MCF 10A (cell line): ENCODE measurements at regions not wholly inside any gene's neighbourhood (a gene's known extent, or its start where the extent isn't known, plus 50 kb on each side); places are given as distances from the start of the nearest gene placed in this dataset.

ENCODE experiments used
- BruUV-seq: library from RNA; stranded (reverse); fragments of 400-500 nt; replicated peaks from 2 replicates; lab custom pipeline; 2021; lab: Mats Ljungman, UMichigan
- CTCF ChIA-PET: fragments of 300-600 bp; sonication (Branson Sonifier 250); formaldehyde crosslinking; extraction: SDS; loops from one replicate; lab custom pipeline; 2021; ENCODE audit warnings: antibody characterized with exemption, inconsistent platforms; lab: Yijun Ruan, JAX
- POLR2A ChIA-PET: fragments of 300-600, 350-650 bp; sonication (Branson Sonifier 250); formaldehyde crosslinking; extraction: SDS; loops from one replicate; lab custom pipeline; 2020; ENCODE audit warnings: antibody characterized with exemption, inconsistent platforms; lab: Yijun Ruan, JAX
- DNase-seq: peaks from one replicate; pipeline ENCODE4 v3.0.0-alpha.2; 2018; ENCODE audit not compliant: unreplicated experiment
- H3K27ac Mint-ChIP-seq: one replicate; pipeline ENCODE4 v1.8.0; 2022; ENCODE audit warnings: mild to moderate bottlenecking, low read depth, mixed read lengths; ENCODE audit not compliant: unreplicated experiment
- H3K27me3 Mint-ChIP-seq: one replicate; pipeline ENCODE4 v1.8.0; 2022; ENCODE audit warnings: mixed read lengths; ENCODE audit not compliant: insufficient read depth, unreplicated experiment
- H3K36me3 Mint-ChIP-seq: one replicate; pipeline ENCODE4 v1.8.0; 2022; ENCODE audit warnings: mild to moderate bottlenecking, moderate library complexity, mixed read lengths; ENCODE audit not compliant: insufficient read depth, unreplicated experiment
- H3K4me1 Mint-ChIP-seq: one replicate; pipeline ENCODE4 v1.8.0; 2022; ENCODE audit warnings: mixed read lengths; ENCODE audit not compliant: insufficient read depth, unreplicated experiment
- H3K4me3 Mint-ChIP-seq: one replicate; pipeline ENCODE4 v1.8.0; 2022; ENCODE audit warnings: mild to moderate bottlenecking, moderate library complexity, mixed read lengths; ENCODE audit not compliant: unreplicated experiment
- H3K9me3 Mint-ChIP-seq: one replicate; pipeline ENCODE4 v1.8.0; 2022; ENCODE audit warnings: mixed read lengths; ENCODE audit not compliant: unreplicated experiment
- CTCF ChIP-seq: fragments of 200-600 bp; IDR thresholded peaks from one replicate; pipeline ENCODE4 v1.8.0; 2022; ENCODE audit warnings: antibody characterized with exemption, mild to moderate bottlenecking; ENCODE audit not compliant: unreplicated experiment
- intact Hi-C: fragments of 100-400 bp; cut with micrococcal nuclease; formaldehyde crosslinking; loops from 2 replicates; pipeline ENCODE4 v1.14.1; 2022

- Mint-ChIP-seq H3K27me3 (no peaks in the 10 kb centered on the region), H3K9me3 (peaks cover 20% of the 10 kb centered on the region), H3K27ac (no peak overlapping the region), H3K4me1 (no peaks in the 10 kb centered on the region), H3K36me3 (no peaks in the 10 kb centered on the region), H3K4me3 (no peak overlapping the region)
- TF ChIP-seq CTCF, result no peak
- no TSS peak for BruUV-seq
- intact Hi-C loops, result no loop called here
- ChIA-PET CTCF (interaction anchor here (0.6 kb wide), 1 partner anchor 1047 kb away, joined by 4 read pairs; no protein-coding TSS in a partner anchor), POLR2A (no interaction called here)
- DNase-seq, result no peak
These were observed 274.2 kb upstream of the TCERG1L start for GRCh38 chr10:131585761-131586160.

GRCh38 chr10:131586958-131587357 is 275.4 kb upstream of the TCERG1L start:
- ChIA-PET CTCF (no interaction called here), POLR2A (no interaction called here)
- intact Hi-C loops, result no loop called here
- Mint-ChIP-seq H3K36me3 (no peaks in the 10 kb centered on the region), H3K4me1 (no peaks in the 10 kb centered on the region), H3K4me3 (no peak overlapping the region), H3K27ac (no peak overlapping the region), H3K9me3 (peaks cover 20% of the 10 kb centered on the region), H3K27me3 (no peaks in the 10 kb centered on the region)
- no peak for DNase-seq
- TF ChIP-seq CTCF, result no peak
- no TSS peak for BruUV-seq

DNA sequence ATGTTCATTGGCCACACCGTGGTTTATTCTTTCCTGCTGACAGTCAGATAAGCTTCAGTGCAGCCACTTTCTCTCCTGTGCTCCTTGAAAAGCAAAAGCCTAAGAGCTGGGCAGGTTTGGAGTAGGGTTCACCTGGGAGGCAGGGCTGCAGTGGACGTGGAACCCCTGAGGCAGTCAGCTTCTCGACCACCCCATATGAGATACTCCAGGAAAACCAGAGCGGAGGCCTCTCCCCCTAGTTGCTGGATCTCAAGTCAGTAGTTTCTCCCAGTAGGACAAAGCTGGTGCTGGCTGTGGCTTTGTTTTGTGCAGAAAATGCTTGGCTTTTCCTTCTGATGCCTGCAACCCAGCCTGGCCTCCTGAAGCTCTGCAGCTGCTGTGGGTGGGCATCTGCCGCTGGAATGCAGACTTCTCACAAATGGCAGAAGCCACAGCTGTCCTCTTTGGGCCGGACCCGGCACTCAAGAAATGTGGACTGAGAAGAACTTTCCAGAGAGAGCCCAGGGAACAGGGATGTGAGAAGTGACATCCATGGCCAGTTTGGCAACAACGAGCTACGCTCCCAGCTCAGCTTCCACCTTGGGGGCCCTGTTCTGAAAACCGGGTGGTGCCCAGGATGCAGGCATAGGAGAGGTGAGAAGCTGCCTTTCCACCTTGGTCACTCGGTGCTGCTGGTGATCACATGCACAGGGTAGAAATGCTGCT is 276.6 kb upstream of the TCERG1L start:
- H3K27ac Mint-ChIP-seq, result no peak overlapping the region
- no peaks in the 10 kb centered on the region for H3K27me3 Mint-ChIP-seq
- no peak for DNase-seq
- no peaks in the 10 kb centered on the region for H3K36me3 Mint-ChIP-seq
- TF ChIP-seq CTCF, result no peak
- BruUV-seq, result no TSS peak
- intact Hi-C loops, result no loop called here
- peaks cover 20% of the 10 kb centered on the region for H3K9me3 Mint-ChIP-seq
- no peak overlapping the region for H3K4me3 Mint-ChIP-seq
- POLR2A ChIA-PET, result interaction anchor here (0.6 kb wide), 1 partner anchor 597 kb away, joined by 3 read pairs; no protein-coding TSS in a partner anchor
- no peaks in the 10 kb centered on the region for H3K4me1 Mint-ChIP-seq
- CTCF ChIA-PET, result no interaction called here

DNA sequence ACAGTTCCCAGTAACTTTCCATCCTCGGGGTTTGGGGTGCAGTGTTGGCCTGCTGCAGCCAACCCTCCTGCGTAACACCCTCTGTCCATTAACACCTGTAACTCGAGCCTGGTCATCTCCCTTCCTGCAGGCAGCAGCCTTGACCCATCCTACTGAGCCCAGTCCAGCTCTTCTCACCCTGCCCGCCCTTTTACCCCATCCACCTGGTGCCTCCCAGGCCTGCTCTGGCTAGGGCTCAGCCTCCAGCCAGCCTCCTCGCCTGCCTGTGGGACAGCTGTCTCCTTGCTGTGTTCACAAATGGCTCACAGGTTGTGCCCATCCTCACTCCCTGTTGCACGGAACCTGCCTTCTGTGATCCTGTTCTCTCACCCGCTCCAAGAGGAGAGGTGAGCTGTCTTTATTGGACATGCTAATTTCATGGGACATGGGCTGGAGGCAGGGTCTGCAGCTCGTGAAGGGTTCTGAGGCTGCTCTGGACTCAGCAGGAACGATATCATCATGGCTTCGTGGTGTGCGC is 277.2 kb upstream of the TCERG1L start:
- ChIA-PET POLR2A (no interaction called here), CTCF (no interaction called here)
- DNase-seq, result no peak
- H3K4me3 Mint-ChIP-seq, result no peak overlapping the region
- H3K27me3 Mint-ChIP-seq, result no peaks in the 10 kb centered on the region
- TF ChIP-seq CTCF, result no peak
- intact Hi-C loops, result no loop called here
- H3K27ac Mint-ChIP-seq, result no peak overlapping the region
- no peaks in the 10 kb centered on the region for H3K4me1 Mint-ChIP-seq
- no peaks in the 10 kb centered on the region for H3K36me3 Mint-ChIP-seq
- no TSS peak for BruUV-seq
- peaks cover 20% of the 10 kb centered on the region for H3K9me3 Mint-ChIP-seq
